GM13977 (cell line): ENCODE measurements at regions not wholly inside any gene's neighbourhood (a gene's known extent, or its start where the extent isn't known, plus 50 kb on each side); places are given as distances from the start of the nearest gene placed in this dataset.

Source experiments
- DNase-seq: peaks from one replicate; pipeline ENCODE4 v3.0.0; 2012; ENCODE audit warnings: low spot score
- in situ Hi-C: fragments of 300-500 bp; cut with MboI; formaldehyde crosslinking; loops from one replicate; pipeline ENCODE4 v1.12.0; 2022; ENCODE audit warnings: low sequenced_read_pairs, low pct_unique_long_range_greater_than_20kb, mixed read lengths, inconsistent platforms; ENCODE audit not compliant: unreplicated experiment
- TF ChIP-seq, protein P1 (sequence below): IDR thresholded peaks from 2 replicates; pipeline ENCODE4 v1.5.1; 2012; ENCODE audit warnings: mild to moderate bottlenecking, control low read depth; ENCODE audit not compliant: insufficient read depth; ENCODE audit errors: extremely low read depth, missing control alignments

DNA sequence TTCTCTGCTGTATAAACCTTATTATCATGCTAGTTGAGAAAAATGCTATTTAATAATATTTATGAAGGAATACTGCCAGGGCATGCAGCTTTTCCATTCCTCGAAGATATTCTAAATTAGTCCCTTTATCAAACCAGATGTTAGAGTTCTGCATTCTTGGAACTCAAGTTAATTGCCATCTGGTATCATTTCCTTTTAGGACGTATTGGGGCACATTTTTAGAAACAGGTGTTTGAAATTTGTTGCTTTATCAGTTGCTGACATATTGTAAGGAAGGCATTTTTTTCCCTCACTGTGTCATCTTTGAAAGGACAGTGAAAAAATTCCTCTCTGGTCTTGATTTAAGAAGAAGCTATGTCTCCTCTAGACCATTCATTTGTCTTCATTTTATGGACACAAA is 471.2 kb upstream of the PRICKLE1 start:
- in situ Hi-C loops = no loop called here
- TF ChIP-seq, protein P1, sequence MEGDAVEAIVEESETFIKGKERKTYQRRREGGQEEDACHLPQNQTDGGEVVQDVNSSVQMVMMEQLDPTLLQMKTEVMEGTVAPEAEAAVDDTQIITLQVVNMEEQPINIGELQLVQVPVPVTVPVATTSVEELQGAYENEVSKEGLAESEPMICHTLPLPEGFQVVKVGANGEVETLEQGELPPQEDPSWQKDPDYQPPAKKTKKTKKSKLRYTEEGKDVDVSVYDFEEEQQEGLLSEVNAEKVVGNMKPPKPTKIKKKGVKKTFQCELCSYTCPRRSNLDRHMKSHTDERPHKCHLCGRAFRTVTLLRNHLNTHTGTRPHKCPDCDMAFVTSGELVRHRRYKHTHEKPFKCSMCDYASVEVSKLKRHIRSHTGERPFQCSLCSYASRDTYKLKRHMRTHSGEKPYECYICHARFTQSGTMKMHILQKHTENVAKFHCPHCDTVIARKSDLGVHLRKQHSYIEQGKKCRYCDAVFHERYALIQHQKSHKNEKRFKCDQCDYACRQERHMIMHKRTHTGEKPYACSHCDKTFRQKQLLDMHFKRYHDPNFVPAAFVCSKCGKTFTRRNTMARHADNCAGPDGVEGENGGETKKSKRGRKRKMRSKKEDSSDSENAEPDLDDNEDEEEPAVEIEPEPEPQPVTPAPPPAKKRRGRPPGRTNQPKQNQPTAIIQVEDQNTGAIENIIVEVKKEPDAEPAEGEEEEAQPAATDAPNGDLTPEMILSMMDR = no peak
- DNase-seq = no peak

- in situ Hi-C loops = no loop called here
- no peak for DNase-seq
- TF ChIP-seq, protein P1 = no peak
Observed at GRCh38 chr12:43058616-43059015, 469.1 kb upstream of the PRICKLE1 start.

GRCh38 chr12:43057566-43057965 is 468.0 kb upstream of the PRICKLE1 start:
- TF ChIP-seq, protein P1 = no peak
- in situ Hi-C loops = no loop called here
- no peak for DNase-seq

GRCh38 chr12:43054085-43054484 is 464.5 kb upstream of the PRICKLE1 start:
- in situ Hi-C loops = no loop called here
- DNase-seq = no peak
- TF ChIP-seq, protein P1 = no peak

GRCh38 chr12:43052441-43052840 is 462.9 kb upstream of the PRICKLE1 start:
- in situ Hi-C loops = no loop called here
- no peak for DNase-seq
- TF ChIP-seq, protein P1 = no peak

DNA sequence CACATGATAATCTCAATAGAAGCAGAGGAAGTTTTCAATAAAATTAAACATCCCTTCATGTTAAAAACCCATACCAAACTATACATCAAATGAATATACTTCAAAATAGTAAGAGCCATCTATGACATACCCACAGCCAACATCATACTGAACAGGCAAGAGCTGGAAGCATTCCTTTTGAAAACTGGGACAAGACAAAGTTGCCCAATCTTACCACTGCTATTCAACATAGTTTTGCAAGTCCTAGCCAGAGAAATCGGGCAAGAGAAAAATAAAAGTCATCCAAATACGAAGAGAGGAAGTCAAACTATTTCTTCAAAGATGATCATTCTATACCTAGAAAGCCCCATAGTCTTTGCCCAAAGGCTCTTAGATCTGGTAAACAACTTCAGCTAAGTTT is 454.7 kb upstream of the PRICKLE1 start:
- no peak for DNase-seq
- in situ Hi-C loops = no loop called here
- TF ChIP-seq, protein P1 = no peak

- TF ChIP-seq, protein P1 = no peak
- in situ Hi-C loops = no loop called here
- DNase-seq = no peak
Observed at GRCh38 chr12:43038991-43039390, 449.4 kb upstream of the PRICKLE1 start.
